NCI-H1048 (cell line): ENCODE measurements at regions not wholly inside any gene's neighbourhood (a gene's known extent, or its start where the extent isn't known, plus 50 kb on each side); places are given as distances from the start of the nearest gene placed in this dataset.
"Not testable (repeated sequence)": the region's sequence is repeated elsewhere in the genome, so short reads cannot be mapped to it uniquely, and the experiment has no call there.

ENCODE experiments used
- DNase-seq: peaks from one replicate; lab custom pipeline; 2025; lab: John Stamatoyannopoulos, UW

DNA sequence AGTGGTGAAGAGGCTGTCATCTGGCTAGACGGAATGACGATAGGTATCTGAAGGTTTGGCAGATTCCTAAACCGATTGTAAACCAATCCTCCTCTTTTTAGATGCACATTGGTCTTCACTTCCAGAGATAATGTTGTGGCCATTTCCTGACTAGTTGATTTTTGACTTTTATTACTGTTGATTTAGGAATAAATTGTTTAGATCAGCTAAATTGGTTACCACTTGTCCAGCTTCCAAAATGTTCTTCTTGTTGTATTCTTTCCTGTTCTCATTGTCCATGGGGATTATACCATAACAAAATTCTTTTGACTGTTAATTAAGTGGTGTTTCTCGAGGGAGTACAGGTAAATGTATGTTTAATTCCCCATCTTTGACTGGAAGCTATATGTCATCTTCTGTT lies 119.7 kb downstream of the MACROH2A1 start:
- no peak for DNase-seq

DNA sequence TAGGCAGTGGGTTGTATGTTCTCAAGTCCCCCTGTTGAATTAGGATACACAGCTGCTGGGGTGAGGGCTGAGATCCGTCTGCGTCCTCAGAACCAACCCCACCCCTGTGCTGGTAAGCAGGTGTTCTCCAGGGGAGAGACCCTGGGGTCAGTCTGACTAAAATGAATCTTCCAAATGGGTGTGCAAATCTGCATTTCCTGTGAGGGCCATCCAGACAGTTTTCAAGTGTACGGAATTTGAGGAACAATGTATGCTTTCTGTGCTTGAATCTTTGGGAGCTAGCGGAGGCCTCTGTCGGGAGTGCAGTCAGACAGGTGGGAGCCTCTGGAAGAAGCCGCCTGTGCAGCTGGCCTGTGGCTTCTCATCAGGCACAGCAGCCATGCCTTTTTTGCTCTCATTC lies 122.9 kb downstream of the MACROH2A1 start:
- DNase-seq: no peak

DNA sequence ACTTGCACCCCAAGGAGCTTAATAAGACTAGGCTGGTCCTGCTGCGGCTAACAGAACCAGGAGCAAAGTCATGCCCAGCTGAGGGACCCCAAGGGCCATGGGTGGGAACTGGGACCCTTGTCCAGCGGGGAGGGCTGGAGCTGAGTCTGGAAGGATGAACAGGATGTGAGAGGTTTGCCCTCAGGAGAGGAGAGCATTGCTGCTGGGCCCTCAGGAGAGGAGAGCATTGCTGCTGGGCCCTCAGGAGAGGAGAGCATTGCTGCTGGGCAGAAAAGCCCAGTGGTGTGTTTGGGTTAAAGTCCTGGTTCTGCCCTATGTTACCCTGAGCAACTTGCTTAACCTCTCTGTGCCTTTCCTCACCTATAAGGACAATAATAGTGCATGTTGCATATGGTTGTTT lies 125.8 kb downstream of the MACROH2A1 start:
- no peak for DNase-seq

GRCh38 chr5:135272311-135272805 lies 126.7 kb downstream of the MACROH2A1 start:
- DNase-seq: no peak

DNA sequence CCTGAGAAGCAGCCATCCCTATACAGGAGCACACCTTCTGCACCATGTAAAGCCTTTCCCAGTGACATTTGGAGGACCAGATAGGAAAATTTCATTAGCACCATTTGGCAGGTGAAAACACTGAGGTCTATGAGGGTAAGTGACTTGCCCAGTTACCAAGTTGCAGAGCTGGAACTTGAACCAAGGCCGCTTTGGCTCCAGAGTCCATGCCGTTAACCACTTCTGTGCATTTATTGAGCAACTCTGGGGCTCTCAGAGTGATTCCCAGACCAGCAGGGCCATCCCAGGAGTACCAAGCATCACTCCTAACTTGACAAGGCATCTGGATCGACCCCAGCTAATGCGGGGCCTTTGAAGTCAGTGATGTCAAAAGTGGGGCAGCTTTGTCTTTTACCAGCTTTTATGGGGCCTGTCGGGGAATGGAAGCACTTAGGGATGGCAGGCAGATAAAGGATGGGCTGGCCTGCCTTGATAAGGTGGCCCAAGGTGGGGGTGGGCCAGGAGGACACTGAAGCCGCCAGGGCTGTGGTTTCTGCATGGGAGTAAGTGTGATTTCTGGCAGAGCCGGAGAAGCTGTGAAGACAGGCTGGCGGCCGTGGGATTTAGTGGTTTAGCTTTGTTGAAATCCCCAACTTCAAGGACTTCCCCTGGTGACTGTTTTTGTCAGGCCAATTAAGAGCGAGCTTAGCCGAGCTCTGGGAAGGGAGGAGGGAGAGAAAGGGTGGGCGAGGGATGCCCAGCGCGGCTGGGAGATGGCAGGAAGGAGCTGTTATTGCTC lies 127.3 kb downstream of the MACROH2A1 start:
- DNase-seq: no peak

DNA sequence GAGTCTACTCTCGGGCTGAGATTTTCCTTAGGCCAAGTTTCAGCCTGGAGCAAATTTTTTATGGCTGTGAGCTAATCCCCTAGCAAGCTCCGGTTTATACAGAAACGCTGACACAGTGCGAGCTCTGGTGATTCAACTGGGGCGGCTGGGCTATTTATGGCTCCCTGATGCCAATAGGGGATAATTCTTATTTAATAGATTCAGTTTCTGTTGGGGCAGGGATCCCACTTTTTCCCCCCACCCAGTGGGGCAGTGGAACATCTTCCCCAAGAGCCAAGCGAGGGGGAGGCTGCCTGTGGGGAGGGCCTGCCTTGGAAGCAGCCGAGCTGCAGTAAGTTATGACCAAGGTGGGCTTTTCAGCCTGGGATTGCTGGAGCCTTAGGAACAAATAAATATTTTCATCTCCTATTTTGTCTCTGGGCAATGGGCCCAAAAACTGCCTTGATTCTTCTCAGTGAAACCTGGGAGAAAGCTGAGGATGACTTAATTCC lies 129.1 kb downstream of the MACROH2A1 start:
- no peak for DNase-seq

- no peak for DNase-seq
Measured at GRCh38 chr5:135269199-135269598, 129.8 kb downstream of the MACROH2A1 start.

- no peak for DNase-seq
Measured at GRCh38 chr5:135266975-135267374, 132.1 kb downstream of the MACROH2A1 start.

GRCh38 chr5:135266303-135266635 lies 132.8 kb downstream of the MACROH2A1 start:
- no peak for DNase-seq

DNA sequence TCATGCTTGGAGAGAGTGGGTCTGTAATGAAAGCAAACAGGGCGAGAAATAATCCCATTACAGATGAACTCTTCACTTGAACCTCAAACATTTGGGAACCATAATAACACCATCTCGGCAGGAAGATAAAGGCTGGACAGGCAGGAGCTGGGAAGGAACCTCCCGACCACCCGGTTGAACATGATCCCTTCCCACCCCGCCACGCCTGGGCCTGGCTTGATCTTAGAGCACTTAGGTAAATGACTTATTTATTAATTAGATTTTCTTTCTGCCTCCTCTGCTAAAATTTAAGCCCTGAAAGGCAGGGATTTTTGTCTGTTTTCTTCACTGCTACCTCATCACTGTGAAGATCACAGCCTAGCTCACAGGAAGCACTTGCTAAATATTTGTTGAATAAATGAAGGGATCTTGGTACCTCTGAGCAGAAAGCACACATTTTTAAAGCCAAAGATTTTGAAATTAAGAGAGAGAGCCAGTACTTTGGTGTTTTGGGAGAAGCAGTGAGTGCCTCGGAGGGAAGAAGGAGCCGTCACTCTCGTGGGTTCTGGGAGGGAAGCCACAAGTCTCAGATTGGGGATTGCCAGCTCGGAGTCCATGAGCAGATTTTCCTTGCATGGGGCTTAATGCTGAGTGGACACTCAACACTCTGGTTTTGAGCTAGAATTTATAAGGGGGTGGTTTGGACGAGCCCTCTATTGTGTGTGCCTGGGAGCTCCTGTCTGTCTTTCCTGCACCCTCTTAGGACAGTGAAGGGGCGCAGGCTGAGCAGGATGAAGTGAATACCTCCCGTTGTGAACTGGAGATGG lies 133.3 kb downstream of the MACROH2A1 start:
- no peak for DNase-seq

DNA sequence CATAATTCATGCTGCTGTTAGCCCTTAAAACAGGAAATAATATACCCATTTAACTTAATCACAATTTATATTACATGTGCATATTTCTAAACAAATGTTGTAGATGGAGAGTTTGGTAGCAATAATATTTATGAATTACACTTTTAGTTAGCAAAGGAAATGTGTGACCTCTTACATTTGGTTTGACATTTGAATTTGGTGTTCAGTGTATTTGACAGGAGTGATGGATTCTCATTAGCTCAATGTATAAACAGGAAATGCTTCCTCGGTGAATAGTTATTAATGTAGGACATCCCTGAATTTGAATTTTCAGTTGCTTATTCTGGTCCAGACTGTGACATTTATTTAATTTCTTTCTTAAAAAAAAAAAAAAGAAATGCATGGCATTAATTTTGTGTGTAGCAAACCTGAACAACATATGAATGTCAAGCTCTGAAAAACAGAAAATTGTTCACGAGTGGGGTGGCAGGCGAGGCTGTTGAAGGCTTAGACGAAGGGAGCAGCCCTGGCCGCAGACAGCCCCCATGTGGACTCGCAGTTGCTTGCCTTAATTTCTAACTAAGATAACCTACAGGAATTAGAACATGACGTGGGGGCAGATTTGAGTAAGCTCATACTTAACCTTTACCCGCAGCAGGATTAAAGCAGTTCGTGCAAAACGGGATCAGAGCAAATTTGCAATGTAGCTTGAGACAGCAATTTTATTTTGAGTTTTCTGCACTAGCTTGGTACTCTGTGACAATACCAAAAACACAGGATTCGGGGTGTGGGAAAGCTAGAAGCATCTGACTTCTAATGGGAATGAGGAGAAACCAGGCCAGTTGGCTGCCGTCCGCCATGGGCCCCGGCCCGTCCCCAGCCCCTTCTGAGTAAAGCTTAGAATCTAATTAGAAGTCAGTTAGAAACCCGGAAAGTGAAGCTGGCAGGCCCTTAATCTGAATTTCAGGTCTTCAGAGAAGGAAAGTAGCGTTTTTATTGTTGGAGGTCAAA lies 134.3 kb downstream of the MACROH2A1 start:
- no peak for DNase-seq

DNA sequence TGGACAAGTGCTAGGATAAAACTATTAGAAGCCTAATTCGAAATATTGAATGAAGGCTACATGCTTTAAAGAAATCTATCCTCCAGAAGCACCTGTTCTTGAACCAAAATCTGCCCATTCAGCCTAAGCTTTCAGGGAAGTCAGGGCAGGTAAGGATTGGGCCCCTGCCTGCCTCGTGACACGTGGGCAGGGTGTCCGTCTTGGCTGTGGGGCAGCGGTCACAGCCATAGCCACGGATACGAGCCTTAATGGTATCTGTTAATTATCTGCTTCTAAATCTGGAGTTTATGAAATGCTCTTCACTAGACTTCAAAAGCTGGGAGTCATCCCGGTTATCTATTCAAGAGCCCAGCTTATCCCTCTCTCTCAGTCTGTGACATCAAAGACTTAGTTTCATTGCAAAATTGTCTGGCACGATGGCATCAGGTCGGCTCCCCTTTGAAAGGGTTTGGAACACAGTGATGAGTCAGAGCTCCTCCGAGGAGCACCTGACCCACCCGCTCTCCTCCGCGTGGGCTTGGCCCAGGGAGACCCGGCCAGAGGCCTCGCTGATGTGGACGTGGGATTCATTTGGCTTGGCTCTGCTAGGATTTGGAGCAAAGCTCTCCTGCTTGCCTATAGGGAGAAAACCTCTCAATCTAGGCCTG lies 135.9 kb downstream of the MACROH2A1 start:
- DNase-seq: no peak

DNA sequence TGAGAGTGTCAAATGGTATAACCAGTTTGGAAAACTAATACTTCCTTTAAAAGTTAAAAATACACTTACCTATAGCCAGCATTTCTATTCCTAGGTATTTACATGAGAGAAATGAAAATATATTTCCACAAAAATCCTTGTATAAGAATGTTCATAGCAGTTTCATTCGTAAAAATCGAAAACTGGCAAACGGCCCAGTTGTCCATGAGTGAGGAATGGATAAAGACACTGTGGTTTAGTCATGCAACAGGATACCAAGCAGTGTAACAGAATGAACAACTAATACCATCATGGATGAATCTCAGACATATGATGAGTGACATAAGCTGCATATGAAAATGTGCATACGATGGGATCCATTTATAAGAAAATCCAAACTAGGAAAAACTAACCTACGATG lies 136.7 kb downstream of the MACROH2A1 start:
- no peak for DNase-seq

DNA sequence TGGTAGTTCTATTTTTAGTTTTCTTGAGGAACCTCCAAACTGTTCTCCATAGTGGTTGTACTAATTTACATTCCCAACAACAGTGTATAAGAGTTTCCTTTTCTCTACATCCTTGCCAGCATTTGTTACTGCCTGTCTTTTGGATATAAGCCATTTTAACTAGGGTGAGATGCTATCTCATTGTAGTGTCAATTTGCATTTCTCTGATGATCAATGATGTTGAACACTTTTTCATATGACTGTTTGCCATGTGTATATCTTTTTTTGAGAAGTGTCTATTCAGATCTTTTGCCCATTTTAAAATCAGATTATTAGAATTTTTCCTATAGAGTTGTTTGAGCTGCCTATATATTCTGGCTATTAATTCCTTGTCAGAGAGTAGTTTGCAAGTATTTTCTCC lies 138.9 kb downstream of the MACROH2A1 start:
- DNase-seq: not testable (repeated sequence)

DNA sequence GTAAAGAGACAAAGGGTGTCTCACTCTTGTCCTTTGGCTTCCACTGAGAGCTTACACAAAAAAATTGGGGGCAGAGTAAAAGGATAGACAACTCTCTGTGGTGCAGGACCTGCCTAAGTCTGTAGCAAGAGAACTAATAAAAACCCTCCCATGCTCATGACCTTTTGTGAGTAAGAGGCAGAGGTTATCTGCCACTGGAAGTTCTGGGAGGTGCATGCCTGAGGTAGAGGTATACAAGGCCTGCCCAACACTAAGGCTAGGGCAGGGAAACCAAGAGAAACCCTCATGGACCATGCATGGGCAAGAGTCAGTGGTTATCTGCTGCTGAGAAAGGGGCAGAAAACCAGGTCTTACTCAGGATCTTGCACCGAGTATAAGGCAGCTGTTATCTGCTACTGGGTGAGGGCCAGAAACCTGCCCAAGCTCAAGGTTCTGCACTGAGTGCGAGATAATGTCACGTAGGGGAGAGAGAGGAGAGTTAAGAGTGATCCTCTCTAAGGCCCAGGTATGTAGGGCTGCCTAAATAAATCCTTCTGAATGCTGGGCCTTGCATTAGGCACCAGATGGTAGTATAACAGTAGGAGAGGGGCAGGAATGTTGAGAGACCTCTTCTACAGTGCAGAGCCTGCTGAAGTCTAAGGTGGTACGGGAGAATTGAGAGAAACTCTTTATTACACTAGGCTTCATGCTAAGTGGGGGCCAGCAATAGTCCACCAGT lies 143.4 kb downstream of the MACROH2A1 start:
- no peak for DNase-seq

GRCh38 chr5:135254183-135254582 lies 144.8 kb downstream of the MACROH2A1 start:
- no peak for DNase-seq

DNA sequence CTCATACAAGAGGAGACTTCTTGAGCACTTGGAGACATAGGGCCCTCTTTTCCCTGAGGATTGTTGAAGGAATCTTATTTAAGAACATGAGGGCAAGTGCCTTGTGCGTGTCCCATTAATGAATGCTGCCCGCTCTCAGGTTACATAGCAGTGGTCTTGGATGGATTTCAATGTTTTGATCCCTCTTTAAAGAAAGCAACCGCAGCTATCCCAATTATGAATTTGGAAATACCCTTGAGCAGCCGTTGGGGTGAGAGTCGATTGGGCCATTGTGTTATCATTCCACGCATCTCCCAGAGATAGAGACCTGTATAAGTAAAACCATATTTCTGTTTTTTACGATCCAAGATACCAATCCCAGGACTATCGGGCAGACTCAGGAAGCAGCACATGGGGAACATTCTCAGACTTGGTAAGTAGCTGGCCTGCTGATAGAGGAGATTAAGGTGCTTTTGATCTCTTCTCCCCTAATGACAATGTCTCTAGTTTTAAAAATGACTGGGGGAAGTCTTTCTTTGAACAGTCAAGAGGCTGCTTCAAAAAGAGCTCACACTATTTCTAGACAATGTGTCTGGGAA lies 145.3 kb downstream of the MACROH2A1 start:
- DNase-seq: no peak

GRCh38 chr5:135251093-135251492 lies 147.9 kb downstream of the MACROH2A1 start:
- no peak for DNase-seq

DNA sequence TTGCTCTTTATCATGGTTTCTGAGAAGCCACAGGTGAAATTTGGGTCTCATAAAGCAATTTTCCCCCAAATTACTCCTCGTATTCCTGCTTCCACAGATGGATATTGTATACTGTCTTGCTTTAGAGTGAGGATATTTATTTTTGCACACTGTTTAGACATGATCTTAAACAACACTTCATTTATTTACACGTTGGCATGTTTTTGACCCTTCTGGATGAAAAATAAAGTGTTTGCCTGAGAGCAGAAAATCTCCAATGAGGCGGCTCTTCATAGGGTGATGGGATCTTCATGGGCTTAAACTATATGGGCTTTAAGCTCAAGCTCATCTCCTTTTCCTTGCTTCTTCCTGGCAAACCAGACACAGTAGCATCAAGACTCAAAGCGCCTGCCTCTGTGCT lies 148.4 kb downstream of the MACROH2A1 start:
- no peak for DNase-seq

DNA sequence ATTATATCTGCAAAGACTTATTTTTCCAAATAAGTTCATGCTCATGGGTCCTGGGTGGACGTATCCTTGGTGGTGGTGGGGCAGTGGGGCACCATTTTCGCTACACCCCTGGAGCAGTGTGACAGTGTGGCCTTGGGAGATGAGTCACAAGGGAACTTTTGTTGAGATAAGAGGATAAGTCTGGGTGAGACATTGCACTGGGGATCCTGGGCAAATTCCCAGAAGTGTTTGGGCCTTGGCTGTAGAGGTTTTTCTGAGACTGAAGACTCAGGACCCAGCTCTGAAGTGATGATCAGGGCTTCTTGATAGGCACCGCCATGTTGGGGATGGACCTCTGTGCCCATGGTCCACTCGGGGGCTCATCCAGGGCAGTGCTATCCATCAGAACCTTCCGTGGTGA lies 149.4 kb downstream of the MACROH2A1 start:
- DNase-seq: no peak
